ENCODE measurements at regions not wholly inside any gene's neighbourhood (a gene's known extent, or its start where the extent isn't known, plus 50 kb on each side); places are given as distances from the start of the nearest gene placed in this dataset.

DNA sequence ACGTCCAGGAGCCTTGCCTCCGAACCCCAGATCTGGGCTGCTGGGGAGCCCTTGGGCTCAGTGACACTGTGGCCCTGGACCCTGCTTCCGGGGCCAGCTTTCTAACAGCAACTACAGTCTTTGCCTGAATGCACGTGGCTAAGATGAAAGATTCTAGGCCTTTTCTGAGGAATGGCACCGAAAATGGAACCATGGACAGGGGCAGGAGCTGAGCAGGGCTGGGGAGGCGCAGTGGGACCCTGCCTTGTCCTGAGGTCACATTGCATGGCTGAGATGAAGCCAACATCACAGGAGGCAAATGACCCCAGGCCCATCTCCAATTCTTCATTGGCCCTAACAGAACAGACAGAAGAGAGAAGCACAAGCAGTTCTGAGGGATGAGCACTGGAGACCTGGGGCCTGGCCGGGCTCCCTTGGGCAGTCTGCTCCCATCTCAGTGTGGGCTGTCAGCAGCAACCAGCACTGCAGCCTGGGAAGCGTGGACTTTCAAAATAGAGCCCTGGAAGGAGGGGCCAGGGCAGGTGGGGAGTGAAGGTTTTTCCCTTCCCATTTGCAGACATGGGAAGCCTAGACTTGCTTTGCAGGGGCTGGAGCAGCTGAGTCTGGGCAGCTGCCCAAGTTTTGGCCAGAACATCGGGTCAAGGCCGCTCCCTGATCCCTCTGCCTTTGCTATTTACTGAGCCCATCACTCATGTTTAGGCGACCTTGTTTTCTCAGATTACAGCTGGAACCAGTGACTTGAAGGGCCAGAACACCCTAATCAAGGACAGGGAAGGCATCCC, 114.4 kb upstream of the TCERG1L start:
- DNase-seq = no peak

DNA sequence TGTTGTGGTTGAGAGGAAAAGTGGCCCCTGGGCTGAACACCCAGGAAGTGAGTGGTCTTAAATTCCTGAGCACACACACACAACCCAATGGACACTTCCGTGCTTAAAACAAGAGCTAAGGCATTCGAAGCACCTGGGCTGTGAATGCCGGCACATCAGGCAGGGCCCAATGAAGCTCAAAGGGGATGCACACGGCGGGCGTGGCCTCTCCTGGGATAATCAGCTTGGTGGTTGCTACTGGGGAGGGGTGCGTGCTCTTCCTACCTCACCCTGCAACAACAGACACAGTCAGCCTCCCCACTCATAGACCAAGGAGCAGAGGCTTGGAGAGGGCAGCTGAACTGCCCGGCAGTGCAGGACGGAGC, 115.0 kb upstream of the TCERG1L start:
- DNase-seq = no peak

DNA sequence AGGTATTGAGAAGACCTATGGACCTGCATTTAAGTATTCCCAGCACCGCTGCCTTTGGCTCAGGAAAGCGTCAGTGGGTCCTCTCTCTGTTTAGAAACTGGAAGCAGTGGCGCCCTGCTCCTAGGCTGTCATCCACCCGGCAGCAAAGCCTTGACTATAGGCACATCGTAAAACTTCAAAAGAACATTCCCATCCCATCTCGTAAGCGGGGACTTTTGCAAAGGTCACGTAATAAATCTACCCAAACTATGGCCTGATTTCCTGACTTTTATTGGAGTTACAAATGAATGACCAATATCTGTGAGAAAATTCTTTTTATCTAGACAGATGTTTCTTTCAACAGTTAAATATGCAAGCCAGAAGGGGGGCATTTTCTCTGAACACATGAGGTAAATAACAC, 115.8 kb upstream of the TCERG1L start:
- no peak for DNase-seq

DNA sequence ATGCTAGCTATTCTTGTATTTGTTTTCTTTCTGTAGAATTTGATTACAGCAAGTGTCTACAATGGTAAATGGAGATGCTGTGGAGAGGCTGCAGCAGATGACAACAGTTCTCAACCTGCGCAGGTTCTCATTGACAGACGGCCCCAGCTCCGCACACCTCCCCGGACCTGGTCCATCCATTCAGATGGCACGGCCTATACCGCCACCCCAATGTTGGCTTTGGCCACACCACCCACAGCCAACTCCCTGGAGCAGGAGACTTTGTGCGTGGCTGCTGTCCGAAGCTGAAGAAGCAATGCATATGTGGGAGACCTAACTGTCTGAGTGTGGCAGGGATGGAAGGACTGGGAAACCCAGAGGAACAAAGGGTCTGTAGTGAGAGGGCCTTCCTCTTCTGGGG, 116.4 kb upstream of the TCERG1L start:
- DNase-seq = no peak

DNA sequence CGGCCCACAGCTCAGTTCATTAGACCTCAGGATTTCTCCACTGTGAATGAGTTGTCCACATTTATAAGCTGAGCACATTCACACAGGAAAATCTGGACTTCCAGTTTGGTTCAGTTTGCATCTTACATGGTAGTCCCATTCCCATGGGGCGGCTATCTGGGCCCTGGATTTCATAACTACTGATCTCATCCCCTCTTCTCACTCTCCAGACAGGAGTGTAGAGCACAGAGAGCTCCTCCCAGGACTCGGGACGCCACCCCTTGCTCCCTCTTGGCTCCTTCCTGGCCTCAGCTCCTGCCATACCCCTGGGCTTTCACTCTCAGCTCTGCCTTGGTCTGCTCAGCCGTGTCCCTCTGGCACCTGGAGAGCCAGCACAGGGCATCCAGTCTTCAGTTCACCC, 117.6 kb upstream of the TCERG1L start:
- no peak for DNase-seq

DNA sequence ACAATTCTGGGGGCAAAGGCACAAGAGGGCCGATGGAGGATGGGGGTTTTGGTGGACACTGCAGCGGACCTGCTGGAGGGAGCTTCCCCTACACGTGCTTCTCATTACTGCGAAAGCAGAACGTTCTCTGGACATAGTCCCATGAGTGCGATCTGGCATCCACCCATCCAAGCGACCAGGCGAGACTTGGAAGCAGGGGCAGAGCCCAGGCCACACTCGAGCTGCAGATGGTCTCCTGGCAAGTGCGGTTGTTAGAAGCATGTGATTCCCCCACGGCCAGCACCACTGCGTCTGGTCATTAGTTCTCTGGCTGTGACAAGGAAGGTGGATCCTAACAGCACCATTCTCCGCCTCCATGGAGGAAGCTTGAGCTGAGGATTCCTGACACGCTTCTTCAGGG, 118.4 kb upstream of the TCERG1L start:
- no peak for DNase-seq

DNA sequence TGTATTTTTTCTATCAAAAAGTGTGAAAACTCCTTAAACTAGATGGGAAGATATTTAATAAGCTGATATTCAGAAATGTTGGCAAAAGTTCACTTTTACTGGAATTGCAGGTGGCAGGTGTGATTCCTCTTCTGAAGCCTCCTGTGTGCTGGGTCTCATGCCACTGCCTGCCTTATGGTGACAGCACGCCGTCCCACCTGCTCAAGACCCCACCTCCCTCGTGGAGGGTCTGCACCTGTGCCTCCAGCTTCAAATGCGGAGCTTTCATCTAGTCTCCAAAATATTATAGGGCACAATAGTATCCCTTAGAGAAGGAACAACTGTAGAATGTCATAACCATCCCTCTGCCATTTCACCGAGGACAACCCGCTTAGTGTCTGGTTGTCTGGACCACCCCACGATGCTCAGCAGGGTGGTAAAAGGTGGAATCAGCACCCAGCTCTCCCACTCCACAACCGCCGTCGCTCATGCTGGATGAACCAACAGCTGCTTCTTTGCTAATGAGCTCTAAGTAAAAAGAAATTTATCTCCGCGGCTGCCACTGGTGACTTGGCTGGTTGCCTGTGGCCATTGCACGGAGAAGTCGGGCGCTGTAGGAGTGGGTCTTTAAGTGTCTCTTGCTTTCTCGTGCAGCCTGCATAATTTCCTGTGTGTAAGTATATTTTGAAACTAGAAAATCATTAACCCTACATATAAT, 119.3 kb upstream of the TCERG1L start:
- no peak for DNase-seq

DNA sequence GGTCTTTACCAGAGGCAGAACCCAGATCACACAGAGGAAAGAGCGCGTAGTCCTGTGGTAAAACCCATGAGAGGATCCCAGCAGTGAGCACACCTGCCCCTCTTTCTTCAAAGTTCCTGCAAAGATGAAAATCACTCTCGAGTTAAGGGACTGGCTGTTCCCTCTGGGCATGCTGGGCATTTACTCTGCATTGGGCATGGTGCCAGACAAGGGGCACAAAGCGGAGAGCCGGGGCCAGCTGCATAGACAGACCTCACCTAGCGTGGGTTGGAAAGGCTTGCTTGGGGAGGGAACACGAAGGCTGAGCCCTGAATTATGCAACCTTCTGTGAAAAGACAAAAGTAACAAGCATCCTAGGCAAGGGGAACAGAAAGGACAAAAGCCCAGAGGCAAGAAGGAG, 120.0 kb upstream of the TCERG1L start:
- DNase-seq = no peak

DNA sequence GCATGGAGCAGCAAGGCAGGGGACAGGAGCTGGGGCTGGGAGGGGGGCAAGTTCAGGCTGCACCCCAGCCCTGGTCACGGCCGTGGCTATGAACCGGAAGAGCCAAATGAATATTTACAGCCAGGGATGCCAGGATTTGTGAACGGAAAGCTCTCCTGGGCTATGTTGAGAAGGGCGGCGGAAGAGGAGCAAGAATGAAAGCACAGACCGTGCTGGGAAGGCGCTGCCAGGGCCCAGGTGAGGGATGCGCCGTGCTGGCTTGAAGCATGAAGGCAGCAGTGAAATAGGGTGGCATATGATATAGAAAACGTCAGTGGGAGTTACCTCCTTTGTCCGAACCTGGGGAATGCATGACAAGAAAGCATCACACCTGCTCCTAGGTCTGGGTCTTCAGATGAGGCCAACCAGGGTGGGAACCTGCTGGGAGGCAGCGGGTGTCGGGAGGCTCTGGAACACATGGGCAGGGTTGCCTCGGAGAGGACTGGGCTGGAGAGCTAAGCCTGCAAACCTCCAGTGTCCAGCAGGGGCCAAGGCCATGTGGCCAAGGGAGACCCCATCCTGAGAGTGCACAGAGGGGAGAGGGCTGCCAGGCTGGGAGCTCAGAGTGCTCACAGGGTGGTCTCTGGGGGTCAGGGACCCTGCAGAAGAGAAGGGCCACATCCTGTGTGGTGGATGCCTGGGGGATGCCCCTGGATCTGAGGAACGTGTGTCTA, 120.6 kb upstream of the TCERG1L start:
- DNase-seq = no peak

DNA sequence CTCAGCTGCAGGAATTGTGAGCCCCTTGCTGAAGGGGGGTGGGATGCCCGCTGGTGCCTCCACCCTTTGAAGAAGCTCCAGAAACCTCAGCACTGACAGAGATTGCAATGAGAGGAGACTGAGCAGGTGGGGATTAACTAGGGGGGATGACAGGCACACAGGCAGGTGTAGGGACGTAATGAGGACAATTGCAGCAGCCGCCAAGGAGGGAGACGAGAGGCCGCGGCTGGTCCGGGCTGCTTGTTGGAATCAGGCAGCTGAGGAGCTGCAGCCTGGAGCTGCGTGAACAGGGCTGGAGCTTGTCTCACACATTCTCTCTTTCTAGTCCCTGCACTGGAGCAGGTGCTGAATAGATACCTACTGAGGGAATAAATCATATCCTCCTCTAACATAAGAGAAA, 122.0 kb upstream of the TCERG1L start:
- no peak for DNase-seq

DNA sequence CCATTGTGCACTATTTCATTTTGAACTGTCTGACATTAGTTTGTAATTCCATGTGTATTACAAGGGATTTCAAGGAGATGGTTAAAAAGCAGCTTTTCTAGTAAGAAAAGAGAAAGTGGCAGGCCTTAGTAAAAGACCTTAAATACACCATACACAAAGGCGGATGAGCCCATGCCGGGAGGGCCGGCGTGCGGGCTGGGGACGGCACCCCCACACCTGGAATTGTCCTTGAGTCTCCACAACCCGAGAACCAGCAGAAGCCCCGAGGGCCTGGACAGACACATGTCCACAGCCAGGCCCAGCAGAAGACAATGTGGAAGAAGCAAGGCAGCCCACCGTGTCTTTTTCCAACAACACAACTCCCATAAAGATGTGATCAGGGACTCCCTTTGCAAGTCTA, 123.7 kb upstream of the TCERG1L start:
- no peak for DNase-seq

DNA sequence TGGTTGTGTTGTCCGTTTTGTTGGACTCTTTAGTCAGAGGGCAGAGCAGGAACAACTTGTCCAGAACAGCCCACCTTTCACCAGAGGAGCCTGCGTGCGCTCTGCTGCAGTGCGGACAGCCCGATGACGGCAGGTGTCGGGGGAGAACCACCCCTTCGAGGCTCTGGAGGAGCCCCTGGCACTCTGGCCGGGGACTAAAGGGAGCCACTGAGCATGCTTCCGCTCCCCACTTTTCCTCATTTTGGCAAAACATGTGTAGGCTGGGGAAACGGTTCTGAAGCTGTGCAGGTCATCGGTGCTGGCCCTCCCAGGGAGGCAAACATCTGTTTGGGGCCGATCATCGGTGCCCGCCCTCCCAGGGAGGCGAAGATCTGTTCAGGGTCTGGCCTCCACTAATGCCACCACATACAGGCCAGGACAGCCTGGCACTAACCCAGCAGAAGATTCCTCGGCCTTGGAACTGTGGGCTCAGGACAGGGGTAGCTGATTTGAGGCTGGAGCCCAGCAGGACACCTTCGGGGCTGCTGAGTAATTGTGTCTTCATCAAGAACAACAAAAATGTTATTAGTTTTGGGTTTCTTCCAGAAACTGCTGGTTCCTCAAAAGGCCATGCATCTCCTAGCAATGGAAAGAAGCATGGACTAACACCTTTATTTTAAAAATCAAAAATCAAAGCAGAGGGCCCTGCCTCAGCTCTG, 124.4 kb upstream of the TCERG1L start:
- no peak for DNase-seq

DNA sequence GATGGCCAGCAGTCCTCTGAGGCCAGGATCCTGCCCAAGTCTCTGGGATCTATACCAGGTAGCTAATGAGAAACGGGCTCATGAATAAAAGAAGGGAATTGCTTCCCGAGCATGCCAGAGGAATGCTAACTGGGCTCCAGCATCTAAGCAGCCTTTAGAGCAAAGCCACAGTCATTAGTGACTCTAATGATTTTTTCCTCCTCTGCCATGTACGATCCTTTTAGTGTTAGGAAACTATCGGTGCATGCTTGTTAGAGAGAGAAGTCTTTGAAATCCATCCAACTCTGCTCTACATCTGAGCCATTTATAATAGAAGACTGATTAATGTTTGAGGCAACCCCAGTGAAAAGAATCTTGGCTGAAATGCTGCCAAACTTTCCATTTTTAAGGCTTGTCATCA, 124.9 kb upstream of the TCERG1L start:
- no peak for DNase-seq

DNA sequence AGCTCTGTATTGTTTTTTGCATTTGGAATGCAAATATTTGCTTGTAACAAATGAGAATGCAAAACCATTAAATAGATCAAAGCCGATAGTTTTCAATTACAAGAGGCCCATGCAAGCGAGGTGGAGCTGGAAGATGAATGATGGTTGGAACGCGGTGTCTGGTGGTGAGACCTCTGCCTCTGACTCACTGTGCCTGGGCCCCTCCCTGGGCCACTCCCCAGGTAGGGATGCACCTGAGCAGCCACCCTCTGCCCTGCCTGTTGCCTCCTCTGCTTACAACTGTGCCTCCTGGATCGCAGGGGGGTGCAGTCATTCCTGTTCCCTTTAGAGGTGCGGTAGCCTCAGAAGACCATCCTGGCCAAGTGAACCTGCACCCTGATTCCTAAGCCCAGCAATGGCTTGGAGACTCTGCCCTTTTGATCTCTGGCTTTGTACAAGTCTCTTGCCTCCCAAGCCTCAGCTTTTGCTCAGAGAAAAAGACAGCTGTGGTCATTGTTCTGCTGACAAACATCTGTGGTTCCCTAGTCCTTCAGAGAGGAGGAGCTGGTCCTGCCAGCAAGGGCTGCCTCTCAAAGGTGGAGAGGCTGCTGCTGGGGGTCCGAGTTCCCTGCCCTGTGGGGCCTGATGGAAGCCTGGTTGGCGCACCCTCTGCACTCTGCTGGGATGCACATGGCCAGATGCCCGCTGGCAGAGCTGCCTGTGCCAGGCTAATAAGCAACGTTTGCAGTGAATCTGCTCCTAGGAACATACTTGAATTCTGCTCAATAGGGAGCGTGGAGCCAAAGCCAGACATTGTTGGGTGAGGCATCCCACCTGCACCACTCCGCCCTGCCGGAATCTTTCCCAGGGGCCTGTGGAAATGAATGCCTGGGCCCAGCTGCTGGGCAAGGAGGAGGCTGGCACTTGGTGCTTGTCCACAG, 126.3 kb upstream of the TCERG1L start:
- DNase-seq = no peak

DNA sequence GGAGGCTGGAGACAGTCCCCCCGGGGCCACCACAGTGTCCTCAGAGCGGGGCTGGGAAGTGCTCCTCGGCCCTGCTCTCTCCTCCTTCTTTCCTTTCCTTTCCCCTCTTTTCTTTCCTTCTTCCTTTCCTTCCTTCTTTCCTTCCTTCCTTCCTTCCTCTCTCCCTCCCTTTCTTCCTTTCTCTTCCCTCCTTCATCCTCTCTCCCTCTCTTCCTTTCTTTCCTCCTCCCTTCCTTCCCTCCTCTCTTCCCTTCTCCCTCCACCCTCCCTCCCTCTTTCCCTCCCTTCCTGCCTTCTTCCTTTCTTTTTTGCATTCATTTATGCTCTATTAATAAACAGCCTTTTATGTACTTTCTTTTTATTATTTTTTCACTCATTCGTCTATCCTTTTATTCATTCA, 127.1 kb upstream of the TCERG1L start:
- no peak for DNase-seq

DNA sequence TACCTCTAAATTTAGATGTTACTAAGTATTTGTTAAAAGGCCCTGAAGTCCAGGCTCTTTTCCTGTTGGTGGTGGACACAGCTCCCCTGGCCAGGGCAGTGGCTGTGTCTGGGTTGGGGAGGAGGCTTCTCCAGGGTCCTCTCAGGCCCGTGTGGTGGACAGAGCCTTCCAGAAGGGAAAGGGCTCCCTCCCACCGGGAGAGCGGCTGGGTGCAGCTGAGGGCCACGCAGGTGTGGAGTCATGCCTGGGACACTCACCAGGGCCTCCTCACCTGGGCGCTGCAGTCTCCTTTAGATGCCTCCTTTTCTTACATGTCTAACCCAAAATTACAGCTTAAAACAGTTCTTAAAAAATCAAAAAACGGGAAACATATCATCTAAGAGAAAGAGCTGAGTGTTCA, 128.2 kb upstream of the TCERG1L start:
- DNase-seq = no peak

DNA sequence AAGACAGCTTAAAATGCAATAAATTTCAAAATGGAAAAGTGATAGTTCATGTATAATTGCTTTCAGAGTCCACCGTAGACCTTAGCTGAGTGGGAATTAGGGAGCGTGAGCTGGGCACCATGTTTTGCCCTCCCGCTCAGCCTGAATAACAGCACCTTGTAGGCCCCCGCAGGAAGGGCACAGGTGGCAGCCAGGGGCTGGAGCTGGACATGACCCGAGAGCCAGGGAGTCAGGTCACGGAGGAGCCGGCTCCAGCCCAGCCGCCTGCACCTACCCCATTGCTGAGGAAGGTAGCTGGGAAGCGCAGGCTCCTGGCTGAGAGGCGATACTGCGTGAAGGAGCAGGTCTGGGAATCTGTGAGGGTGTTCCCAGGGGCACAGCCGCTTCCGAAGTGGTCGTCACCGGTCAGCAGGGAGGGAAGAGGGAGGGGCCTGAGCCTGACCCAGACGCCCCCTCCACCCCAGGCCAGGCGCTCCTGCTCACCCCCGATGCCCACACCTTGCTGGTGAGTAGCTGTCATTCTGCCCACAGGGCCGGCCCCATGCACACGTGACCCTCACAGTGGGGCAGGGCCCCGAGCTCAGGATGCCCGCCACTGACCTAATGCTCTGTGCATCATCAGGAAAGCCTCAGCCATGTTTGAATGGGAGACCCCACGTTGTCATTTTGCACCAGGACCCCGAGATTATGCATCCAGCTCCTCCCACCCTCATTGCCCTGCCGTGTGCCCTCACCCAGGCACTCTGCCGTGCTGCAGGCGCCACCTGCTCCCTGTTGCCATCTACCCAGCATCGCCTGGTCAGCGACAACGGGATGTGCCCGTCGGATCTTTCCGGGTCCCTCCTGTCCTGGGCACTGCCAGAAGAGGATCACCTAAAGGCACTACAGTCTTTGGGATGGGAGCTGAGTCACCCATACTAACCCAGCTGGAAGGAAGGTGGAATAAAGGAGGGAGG, 129.2 kb upstream of the TCERG1L start:
- DNase-seq = no peak

DNA sequence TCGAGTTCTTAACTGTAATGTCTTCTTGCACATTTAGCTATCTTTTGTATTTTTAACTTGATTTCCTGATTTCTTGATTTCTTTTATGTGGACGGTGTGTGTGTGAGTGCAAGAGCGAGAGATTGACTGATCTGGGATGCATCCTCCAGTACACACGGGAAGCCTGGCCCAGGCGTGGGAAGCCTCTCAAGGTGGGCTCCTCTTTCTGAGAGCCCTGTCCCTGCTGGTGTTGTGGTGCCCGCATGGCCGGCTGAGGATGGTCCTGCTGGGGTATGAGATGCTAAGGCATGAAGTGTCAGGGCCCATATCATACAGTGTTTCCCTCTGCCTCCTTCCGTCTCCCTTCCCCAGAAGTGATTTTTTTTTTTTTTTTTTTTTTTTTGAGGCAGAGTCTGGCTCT, 130.8 kb upstream of the TCERG1L start:
- no peak for DNase-seq

DNA sequence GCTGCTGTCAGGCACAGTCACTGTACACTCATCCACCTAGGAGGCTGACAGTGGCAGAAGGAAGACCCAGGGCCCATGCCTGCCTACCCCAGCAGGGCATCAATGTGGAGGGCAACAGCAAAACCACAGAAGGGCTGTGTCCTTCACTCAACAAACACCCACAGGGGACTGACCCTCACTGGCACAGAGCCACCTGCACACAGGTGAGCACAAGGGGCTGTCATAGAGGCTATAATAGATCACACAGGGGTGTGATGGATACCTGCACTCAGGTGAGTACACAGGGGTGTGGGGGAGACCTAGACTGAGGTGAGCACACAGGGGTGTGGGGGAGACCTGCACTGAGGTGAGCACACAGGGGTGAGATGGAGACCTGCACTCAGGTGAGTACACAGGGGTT, 132.8 kb upstream of the TCERG1L start:
- DNase-seq = no peak

DNA sequence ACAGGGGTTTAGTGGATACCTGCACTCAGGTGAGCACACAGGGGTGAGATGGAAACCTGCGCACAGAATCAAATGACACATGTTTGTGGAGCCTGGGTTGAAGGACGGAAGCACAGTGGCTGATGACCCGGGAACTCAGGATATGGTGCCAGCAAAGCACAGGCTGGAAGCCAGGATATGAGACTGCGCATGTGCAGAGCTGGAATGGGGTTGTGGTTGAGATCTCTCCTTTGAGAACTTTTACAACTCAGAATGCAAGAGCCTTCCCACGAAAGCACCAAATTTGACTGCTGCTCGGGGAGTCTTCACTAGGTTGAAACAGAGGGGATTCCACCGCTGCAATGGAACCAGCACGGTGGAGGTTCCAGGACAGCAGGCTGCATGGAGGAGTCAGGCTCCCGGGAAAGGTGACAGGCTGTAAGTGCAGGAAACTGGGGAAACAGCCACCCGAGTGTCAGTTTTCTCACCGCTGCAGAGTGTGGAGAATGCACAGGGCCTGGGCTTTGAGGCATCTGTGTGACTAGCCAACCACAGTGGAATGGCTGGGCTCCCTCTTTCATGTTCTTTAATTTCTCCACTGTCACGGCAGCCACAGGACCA, 133.4 kb upstream of the TCERG1L start:
- DNase-seq = no peak

DNA sequence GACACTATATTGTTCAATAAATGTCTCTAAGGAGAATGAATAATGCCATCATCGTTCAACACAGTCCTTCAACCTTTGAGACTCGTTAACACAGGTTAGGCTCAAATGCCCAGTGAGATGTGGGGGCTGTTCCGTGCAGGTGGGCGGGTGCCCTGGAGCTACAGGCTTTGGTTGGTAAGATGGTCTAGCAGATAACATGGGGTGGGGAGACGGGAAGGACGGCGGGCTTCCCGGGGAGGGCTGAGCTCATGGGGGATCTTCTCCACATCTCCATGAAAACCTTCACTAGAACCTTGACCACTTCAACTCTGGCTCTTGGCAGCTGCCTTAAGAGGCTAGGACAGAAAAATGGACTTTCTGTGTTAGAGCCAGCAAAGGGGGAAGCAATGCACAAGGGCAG, 134.1 kb upstream of the TCERG1L start:
- no peak for DNase-seq

Measured in stimulated activated CD4-positive, alpha-beta T cell treated with anti-CD3 and anti-CD28 coated beads, Interleukin-4, amount 100 ng/mL, for 1 hour (primary cell).